Type B pancreatic cell (in vitro differentiated cells): ENCODE measurements at regions not wholly inside any gene's neighbourhood (a gene's known extent, or its start where the extent isn't known, plus 50 kb on each side); places are given as distances from the start of the nearest gene placed in this dataset.

Experiments
- DNase-seq: peaks from one replicate; pipeline ENCODE4 v3.0.0; 2021; ENCODE audit warnings: mixed read lengths; ENCODE audit not compliant: unreplicated experiment; ENCODE audit errors: extremely low spot score
- H3K27ac Mint-ChIP-seq: 2 replicates; pipeline ENCODE4 v1.8.0; 2021; ENCODE audit warnings: mild to moderate bottlenecking, mixed read lengths
- H3K27me3 Mint-ChIP-seq: 2 replicates; pipeline ENCODE4 v1.8.0; 2021; ENCODE audit warnings: mixed read lengths
- H3K36me3 Mint-ChIP-seq: 2 replicates; pipeline ENCODE4 v1.8.0; 2021; ENCODE audit warnings: mixed read lengths
- H3K4me1 Mint-ChIP-seq: one replicate; pipeline ENCODE4 v1.8.0; 2021; ENCODE audit warnings: mixed read lengths; ENCODE audit not compliant: unreplicated experiment
- H3K4me3 Mint-ChIP-seq: 2 replicates; pipeline ENCODE4 v1.8.0; 2021; ENCODE audit warnings: mild to moderate bottlenecking, mixed read lengths
- H3K9me3 Mint-ChIP-seq: 2 replicates; pipeline ENCODE4 v1.8.0; 2021; ENCODE audit warnings: mixed read lengths
- TF ChIP-seq, protein P1 (sequence below): fragments of 200-600 bp; sonication (generic); conservative IDR thresholded peaks from 2 replicates; pipeline ENCODE4 v1.5.0; 2021; ENCODE audit warnings: antibody characterized with exemption, mild to moderate bottlenecking

DNA sequence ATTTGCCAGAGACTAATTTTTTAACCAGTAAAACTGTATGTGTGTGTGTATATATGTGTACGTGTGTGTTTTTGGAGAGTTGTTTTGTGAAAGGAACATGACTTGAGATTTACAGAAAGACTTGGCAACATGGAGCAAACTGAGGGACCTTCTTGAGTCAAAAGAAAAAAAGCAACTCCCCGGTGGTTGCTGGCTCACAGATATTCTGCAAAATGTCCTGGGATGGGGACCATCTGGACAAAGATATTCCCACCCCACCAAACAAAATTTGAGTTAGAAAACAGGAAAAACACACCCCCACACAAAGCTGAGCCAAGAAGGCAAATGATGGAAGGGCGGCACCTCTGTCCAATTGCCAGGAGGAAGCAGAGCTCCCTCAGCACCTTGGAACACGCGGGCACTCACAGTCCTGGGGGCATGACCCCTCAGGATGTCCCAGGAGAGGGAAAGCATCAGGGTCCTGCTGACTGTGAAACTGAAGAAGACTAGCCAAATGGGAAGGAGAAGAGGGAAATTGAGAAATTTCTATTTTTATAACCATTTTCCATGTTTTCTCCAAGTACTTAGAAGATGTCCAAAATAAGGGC, 290.2 kb upstream of the ACVR2A start:
- Mint-ChIP-seq H3K4me1 (peaks cover 10% of the 10 kb centered on the region), H3K27me3 (peaks cover 14% of the 10 kb centered on the region), H3K36me3 (no peaks in the 10 kb centered on the region), H3K27ac (no peak overlapping the region), H3K4me3 (no peak overlapping the region), H3K9me3 (no peaks in the 10 kb centered on the region)
- DNase-seq: no peak
- TF ChIP-seq, protein P1, sequence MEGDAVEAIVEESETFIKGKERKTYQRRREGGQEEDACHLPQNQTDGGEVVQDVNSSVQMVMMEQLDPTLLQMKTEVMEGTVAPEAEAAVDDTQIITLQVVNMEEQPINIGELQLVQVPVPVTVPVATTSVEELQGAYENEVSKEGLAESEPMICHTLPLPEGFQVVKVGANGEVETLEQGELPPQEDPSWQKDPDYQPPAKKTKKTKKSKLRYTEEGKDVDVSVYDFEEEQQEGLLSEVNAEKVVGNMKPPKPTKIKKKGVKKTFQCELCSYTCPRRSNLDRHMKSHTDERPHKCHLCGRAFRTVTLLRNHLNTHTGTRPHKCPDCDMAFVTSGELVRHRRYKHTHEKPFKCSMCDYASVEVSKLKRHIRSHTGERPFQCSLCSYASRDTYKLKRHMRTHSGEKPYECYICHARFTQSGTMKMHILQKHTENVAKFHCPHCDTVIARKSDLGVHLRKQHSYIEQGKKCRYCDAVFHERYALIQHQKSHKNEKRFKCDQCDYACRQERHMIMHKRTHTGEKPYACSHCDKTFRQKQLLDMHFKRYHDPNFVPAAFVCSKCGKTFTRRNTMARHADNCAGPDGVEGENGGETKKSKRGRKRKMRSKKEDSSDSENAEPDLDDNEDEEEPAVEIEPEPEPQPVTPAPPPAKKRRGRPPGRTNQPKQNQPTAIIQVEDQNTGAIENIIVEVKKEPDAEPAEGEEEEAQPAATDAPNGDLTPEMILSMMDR: no peak

DNA sequence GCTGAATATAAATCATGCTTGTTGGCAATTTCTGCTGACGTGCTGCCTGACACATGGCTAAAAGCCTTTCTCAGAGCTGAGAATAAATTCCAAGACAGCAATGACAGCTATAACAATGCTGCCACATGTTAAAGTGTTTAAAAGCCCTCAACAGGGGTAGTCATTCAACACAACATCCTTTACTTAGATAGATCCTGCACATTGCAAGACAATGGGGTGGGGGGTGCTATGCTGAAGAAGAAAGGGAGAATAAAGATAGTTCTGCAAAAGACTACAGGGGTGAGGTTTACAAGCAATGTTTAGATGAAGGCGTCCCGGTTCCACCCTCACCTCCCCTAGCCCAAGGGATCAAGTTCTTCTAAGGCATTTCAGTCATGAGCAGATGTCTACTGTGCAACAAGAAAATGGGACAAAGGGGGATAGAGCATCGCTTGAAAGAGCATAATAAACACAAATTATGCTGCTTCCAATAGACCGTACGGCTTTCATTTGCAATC, 291.0 kb upstream of the ACVR2A start:
- DNase-seq: no peak
- Mint-ChIP-seq H3K9me3 (no peaks in the 10 kb centered on the region), H3K27me3 (peaks cover 14% of the 10 kb centered on the region), H3K4me3 (no peak overlapping the region), H3K36me3 (no peaks in the 10 kb centered on the region), H3K27ac (no peak overlapping the region), H3K4me1 (peaks cover 10% of the 10 kb centered on the region)
- TF ChIP-seq, protein P1: no peak

DNA sequence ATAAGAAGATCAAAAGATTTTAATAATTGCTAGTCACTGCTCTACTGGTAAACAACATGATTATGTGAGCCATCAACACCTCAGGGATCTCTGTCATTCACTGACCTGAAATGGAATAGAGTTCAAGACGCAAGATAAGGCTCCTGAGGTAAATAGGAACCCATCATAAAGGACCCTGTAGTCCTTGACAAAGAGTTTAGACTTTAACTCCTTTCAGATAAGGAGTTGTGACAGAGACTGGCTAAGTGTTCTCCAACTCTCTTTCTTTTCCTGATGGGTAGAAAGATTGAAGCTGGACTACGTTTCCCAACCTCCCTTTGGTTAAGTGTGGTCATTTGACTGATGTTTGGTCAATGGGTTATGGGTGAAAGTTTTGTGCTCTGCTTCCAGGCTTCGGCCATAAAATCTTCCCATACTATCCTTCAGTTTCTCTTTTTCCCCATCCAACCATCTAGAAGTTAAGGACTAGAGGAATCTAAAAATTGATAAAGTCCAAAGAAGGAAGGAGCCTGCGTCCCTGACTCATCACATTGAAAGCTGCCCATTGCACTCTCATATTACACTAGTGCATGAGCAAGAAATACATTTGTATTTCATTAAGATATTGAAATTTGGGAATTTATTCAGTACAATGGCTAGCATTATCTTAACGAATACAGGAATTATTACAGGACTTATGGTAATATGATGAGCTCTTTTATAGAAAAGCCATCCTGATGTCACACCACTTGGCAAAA, 293.7 kb upstream of the ACVR2A start:
- H3K27ac Mint-ChIP-seq: no peak overlapping the region
- peaks cover 20% of the 10 kb centered on the region for H3K27me3 Mint-ChIP-seq
- peaks cover 10% of the 10 kb centered on the region for H3K4me1 Mint-ChIP-seq
- no peak for DNase-seq
- TF ChIP-seq, protein P1: no peak
- no peaks in the 10 kb centered on the region for H3K36me3 Mint-ChIP-seq
- H3K9me3 Mint-ChIP-seq: no peaks in the 10 kb centered on the region
- no peak overlapping the region for H3K4me3 Mint-ChIP-seq

DNA sequence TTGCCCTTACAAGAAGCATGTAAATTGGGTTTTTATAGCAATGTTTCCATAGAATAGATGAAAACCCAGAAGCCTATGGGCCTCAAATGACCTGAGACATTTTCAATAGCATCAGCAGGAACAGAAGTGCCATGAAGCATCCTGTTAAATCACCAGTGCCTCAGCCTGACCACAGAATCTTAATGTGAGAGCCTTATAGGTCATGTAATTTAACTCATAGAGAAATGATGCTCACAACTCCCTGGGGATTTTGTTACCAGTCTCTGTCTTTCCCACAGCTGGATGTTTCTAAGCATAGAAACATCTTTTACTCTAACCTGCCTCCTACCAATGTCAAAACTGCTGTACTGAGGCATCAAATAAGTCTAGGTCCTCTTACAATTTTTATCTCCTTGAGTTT, 295.8 kb upstream of the ACVR2A start:
- no peaks in the 10 kb centered on the region for H3K9me3 Mint-ChIP-seq
- H3K27ac Mint-ChIP-seq: no peak overlapping the region
- H3K4me3 Mint-ChIP-seq: no peak overlapping the region
- DNase-seq: no peak
- no peaks in the 10 kb centered on the region for H3K36me3 Mint-ChIP-seq
- H3K27me3 Mint-ChIP-seq: peaks cover 19% of the 10 kb centered on the region
- H3K4me1 Mint-ChIP-seq: peaks cover 4% of the 10 kb centered on the region
- TF ChIP-seq, protein P1: no peak

DNA sequence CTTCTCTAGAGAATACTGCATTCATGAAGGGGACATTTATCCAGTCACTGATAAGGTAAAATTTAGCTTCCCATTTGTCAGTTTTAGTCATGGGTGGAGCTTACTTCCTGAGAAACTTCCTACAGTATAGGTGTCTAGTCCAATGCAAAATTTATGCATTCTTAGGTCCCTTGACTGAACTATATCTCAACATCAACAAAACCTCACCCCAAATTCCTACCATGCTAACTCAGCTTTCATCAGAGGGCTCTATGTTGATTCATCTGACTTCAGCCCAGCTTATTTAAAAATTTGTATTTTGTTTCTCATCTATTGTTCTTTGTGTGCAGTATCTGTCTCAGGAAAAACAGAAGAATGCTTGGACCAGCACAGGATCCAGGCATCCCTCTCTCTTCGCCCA, 296.4 kb upstream of the ACVR2A start:
- TF ChIP-seq, protein P1: no peak
- H3K27me3 Mint-ChIP-seq: peaks cover 14% of the 10 kb centered on the region
- DNase-seq: no peak
- H3K36me3 Mint-ChIP-seq: no peaks in the 10 kb centered on the region
- H3K4me1 Mint-ChIP-seq: no peaks in the 10 kb centered on the region
- no peaks in the 10 kb centered on the region for H3K9me3 Mint-ChIP-seq
- no peak overlapping the region for H3K4me3 Mint-ChIP-seq
- no peak overlapping the region for H3K27ac Mint-ChIP-seq
